ENCODE measurements at regions not wholly inside any gene's neighbourhood (a gene's known extent, or its start where the extent isn't known, plus 50 kb on each side); places are given as distances from the start of the nearest gene placed in this dataset.
"Not testable (repeated sequence)": the region's sequence is repeated elsewhere in the genome, so short reads cannot be mapped to it uniquely, and the experiment has no call there.

DNA sequence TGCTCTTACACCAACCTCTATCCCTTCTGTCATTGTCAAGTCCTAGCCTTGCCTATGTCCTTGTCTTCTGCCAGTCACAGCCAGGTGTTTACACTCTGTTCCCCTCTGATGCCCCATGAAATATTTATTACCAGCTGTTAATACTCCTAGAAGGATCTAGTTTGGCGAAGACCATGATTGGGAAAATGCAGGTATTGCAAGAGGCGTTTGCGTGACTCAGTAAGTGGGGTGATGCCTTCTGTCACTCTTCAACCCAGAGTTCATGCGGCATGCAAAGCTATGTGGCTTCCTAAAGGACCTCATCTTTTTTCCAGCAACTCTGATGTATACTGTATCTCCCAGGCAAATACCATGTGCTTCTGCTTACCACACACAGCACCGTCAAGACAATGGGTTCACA lies 81.8 kb upstream of the GJB6 start:
- no peak for ATAC-seq (ENCODE audit: low FRiP score)
- DNase-seq (ENCODE audit: low spot score): no peak
- TF ChIP-seq, protein P1, sequence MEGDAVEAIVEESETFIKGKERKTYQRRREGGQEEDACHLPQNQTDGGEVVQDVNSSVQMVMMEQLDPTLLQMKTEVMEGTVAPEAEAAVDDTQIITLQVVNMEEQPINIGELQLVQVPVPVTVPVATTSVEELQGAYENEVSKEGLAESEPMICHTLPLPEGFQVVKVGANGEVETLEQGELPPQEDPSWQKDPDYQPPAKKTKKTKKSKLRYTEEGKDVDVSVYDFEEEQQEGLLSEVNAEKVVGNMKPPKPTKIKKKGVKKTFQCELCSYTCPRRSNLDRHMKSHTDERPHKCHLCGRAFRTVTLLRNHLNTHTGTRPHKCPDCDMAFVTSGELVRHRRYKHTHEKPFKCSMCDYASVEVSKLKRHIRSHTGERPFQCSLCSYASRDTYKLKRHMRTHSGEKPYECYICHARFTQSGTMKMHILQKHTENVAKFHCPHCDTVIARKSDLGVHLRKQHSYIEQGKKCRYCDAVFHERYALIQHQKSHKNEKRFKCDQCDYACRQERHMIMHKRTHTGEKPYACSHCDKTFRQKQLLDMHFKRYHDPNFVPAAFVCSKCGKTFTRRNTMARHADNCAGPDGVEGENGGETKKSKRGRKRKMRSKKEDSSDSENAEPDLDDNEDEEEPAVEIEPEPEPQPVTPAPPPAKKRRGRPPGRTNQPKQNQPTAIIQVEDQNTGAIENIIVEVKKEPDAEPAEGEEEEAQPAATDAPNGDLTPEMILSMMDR (IDR thresholded peaks at IDR 0.05): no peak

DNA sequence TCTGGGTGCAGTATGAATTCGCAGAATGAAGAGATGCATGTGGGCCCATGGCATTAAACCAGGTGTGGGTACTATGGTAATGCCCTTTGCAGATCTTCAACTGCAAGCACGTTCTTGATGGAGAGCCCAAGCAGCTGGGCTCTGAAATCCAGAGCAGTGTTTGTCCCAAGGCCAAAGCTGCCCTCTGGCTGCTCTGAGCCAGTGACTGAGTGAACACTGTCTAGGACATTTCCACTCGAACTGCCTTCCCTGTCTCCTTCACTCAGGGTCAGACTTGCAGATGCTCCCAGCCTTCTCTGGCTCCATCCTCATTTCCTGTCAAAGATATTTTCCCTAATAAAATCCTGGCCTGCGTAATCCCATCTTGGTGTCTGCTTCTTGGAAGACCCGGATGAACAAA lies 80.2 kb upstream of the GJB6 start:
- TF ChIP-seq, protein P1 (IDR thresholded peaks at IDR 0.05): no peak
- DNase-seq (ENCODE audit: low spot score) (no peak), ATAC-seq (ENCODE audit: low FRiP score) (no peak)

DNA sequence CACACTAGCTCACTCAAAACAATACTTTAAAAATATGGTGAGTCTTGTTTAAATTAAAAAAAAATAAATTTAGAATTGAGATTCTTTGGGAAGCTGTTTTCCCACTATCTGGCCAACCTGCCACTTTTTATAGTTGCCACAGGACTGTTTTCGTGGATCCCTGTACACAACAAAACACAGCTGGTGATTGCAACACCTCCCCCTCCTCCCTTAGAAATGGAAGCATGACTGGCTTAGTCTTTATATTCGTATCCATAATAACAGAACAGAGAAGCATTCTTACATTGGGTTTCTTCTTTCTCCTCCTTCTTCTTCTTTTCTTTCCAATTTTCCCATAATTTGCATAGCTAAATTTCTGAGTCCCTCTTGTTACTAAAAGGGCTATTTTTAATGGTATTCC lies 79.5 kb upstream of the GJB6 start:
- DNase-seq (ENCODE audit: low spot score): no peak
- TF ChIP-seq, protein P1 (IDR thresholded peaks at IDR 0.05): no peak
- no peak for ATAC-seq (ENCODE audit: low FRiP score)

DNA sequence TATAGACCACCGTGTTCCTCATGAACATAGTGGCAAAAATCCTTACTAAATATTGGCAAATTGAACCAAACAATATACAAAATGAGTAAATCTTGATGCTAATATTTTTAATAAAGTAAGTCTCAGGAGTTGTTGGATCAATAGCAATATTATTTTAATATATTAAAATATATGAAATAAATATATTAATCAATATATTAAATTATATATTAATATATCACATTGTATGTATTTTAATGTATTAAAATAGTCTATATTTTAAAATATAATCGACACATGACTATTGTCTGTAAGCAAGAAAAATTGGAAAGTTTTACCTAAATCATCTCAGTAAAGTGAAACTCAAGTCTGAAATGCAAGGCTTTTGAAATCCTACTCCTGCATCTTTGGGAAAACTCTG lies 78.9 kb upstream of the GJB6 start:
- TF ChIP-seq, protein P1 (IDR thresholded peaks at IDR 0.05): no peak
- ATAC-seq (ENCODE audit: low FRiP score): no peak
- no peak for DNase-seq (ENCODE audit: low spot score)

DNA sequence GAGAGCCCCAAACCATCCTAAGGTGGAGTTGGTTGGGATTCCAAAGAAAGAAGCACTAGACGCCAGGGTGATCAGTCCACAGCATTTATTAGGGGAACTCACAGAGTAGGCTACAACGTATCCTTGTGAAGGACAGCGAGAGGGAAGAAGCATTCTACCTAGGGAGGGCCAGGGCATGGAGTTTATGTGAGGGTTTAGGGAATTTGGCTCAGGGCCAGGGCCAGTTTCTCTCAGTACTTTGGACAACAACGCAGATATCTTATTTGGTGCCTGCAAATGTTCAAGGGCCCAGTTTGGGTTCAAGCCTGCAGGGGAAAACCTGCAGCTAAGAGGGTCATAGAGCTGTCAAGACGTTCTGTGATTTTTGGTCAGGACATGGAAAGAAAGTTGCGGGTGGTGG lies 73.9 kb upstream of the GJB6 start:
- DNase-seq (ENCODE audit: low spot score) (no peak), ATAC-seq (ENCODE audit: low FRiP score) (no peak)
- TF ChIP-seq, protein P1 (IDR thresholded peaks at IDR 0.05): no peak

DNA sequence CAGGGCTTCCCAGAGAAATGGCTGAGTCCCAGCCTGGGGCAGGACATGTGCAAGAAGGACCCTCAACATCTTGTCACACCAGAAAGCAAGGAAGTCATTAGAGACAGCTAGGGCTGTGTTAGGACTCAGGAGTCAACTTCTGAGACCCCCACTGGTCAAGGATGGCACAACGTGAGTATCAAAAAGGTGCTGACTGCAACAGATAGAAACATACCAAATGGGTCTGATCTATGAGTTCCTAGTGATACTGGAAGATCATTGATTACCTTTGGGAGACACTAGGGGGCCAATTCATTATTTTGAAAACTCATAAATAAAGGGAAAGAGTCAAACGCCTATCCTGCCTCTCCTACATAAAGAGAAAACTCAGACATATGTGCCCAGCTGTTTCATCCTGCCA lies 73.5 kb upstream of the GJB6 start:
- no peak for ATAC-seq (ENCODE audit: low FRiP score)
- no peak for DNase-seq (ENCODE audit: low spot score)
- TF ChIP-seq, protein P1 (IDR thresholded peaks at IDR 0.05): no peak

DNA sequence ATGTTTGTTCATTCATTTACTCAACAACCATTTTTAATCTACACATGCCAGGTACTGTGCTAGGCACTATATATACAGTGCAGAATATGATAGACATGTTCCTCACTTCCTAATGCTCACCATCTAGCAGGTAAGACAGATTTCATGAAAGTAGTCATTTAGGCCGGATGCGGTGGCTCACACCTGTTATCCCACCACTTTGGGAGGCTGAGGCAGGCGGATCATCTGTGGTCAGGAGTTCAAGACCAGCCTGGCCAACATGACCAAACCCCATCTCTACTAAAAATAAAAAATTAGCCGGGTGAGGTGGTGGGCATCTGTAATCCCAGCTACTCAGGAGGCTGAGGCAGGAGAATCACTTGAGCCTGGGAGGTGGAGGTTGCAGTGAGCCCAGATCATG lies 71.9 kb upstream of the GJB6 start:
- not testable (repeated sequence) for ATAC-seq (ENCODE audit: low FRiP score); DNase-seq (ENCODE audit: low spot score)

DNA sequence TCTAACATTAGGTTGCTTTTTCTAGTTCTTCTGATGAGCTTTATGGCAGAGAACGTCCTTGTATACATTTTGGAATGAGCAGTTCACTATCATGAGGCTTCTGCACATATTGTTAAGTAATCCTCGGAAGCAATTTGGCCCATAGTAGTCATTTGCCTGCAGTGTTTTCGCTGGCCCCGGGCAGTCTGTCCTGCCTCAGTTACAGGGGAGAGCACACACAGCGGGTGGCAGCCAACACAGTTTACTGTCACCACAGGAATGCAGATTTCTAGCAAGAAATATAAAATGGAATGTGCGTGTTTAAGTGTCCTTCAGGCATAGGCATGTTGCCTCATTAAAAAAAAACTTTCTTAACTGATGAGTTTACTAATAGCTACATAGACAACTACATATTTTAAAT lies 71.5 kb upstream of the GJB6 start:
- DNase-seq (ENCODE audit: low spot score) (no peak), ATAC-seq (ENCODE audit: low FRiP score) (no peak)
- TF ChIP-seq, protein P1 (IDR thresholded peaks at IDR 0.05): no peak

Data from omental fat pad (tissue), 3 donors.